ENCODE measurements at regions not wholly inside any gene's neighbourhood (a gene's known extent, or its start where the extent isn't known, plus 50 kb on each side); places are given as distances from the start of the nearest gene placed in this dataset.

- no peak for DNase-seq
- intact Hi-C loops (cut with DNase I): no loop called here
- TF ChIP-seq POLR2A (IDR thresholded peaks at IDR 0.05) (no peak), CTCF (IDR thresholded peaks at IDR 0.05) (no peak)
- WGBS, 4 donors: 86 to 91% (median 90%) methylated on average over 1 of the region's 1 CpG
- no peak overlapping the region for H3K4me3 ChIP-seq
- no peaks in the 10 kb centered on the region for H3K9me3 ChIP-seq (replicated peaks in 1 of 3)
- H3K36me3 ChIP-seq (replicated peaks in 1 of 2): no peaks in the 10 kb centered on the region
- H3K4me1 ChIP-seq (replicated peaks in 1 of 2): no peaks in the 10 kb centered on the region
- peaks cover 2% of the 10 kb centered on the region for H3K27me3 ChIP-seq
- no peak overlapping the region for H3K27ac ChIP-seq
Measured at GRCh38 chr16:10232757-10233156, 50.5 kb upstream of the GRIN2A start.

- WGBS, 4 donors: 68 to 82% (median 76%) methylated on average over 8 of the region's 8 CpGs
- no peak for DNase-seq
- Histone ChIP-seq H3K36me3 (replicated peaks in 1 of 2) (no peaks in the 10 kb centered on the region), H3K4me1 (replicated peaks in 1 of 2) (no peaks in the 10 kb centered on the region), H3K27ac (no peak overlapping the region), H3K9me3 (replicated peaks in 1 of 3) (no peaks in the 10 kb centered on the region), H3K27me3 (peaks cover 2% of the 10 kb centered on the region), H3K4me3 (no peak overlapping the region)
- no peak for TF ChIP-seq CTCF (IDR thresholded peaks at IDR 0.05)
- no peak for TF ChIP-seq POLR2A (IDR thresholded peaks at IDR 0.05)
- intact Hi-C loops (cut with DNase I): no loop called here
Measured at GRCh38 chr16:10239640-10240039, 57.4 kb upstream of the GRIN2A start.

- WGBS, 4 donors: 76 to 84% (median 80%) methylated on average over 7 of the region's 7 CpGs
- H3K27me3 ChIP-seq: no peaks in the 10 kb centered on the region
- no peak for DNase-seq
- H3K9me3 ChIP-seq (replicated peaks in 1 of 3): no peaks in the 10 kb centered on the region
- intact Hi-C loops (cut with DNase I): no loop called here
- TF ChIP-seq CTCF (IDR thresholded peaks at IDR 0.05) (no peak), POLR2A (IDR thresholded peaks at IDR 0.05) (no peak)
- H3K4me3 ChIP-seq: no peak overlapping the region
- no peaks in the 10 kb centered on the region for H3K36me3 ChIP-seq (replicated peaks in 1 of 2)
- no peaks in the 10 kb centered on the region for H3K4me1 ChIP-seq (replicated peaks in 1 of 2)
- H3K27ac ChIP-seq: no peak overlapping the region
Measured at GRCh38 chr16:10240854-10241613, 58.8 kb upstream of the GRIN2A start.

GRCh38 chr16:10242097-10242496, 59.9 kb upstream of the GRIN2A start:
- no peaks in the 10 kb centered on the region for H3K27me3 ChIP-seq
- no peak for DNase-seq
- WGBS, 4 donors: 42 to 80% (median 55%) methylated on average over 1 to 2 of the region's 2 CpGs
- no peaks in the 10 kb centered on the region for H3K36me3 ChIP-seq (replicated peaks in 1 of 2)
- TF ChIP-seq CTCF (IDR thresholded peaks at IDR 0.05) (no peak), POLR2A (IDR thresholded peaks at IDR 0.05) (no peak)
- H3K4me3 ChIP-seq: no peak overlapping the region
- no peak overlapping the region for H3K27ac ChIP-seq
- H3K4me1 ChIP-seq (replicated peaks in 1 of 2): no peaks in the 10 kb centered on the region
- intact Hi-C loops (cut with DNase I): no loop called here
- no peaks in the 10 kb centered on the region for H3K9me3 ChIP-seq (replicated peaks in 1 of 3)
